ENCODE measurements at regions not wholly inside any gene's neighbourhood (a gene's known extent, or its start where the extent isn't known, plus 50 kb on each side); places are given as distances from the start of the nearest gene placed in this dataset.
A peak's percentile ranks its signal among the peaks of the same experiment; 100 is the strongest.

DNA sequence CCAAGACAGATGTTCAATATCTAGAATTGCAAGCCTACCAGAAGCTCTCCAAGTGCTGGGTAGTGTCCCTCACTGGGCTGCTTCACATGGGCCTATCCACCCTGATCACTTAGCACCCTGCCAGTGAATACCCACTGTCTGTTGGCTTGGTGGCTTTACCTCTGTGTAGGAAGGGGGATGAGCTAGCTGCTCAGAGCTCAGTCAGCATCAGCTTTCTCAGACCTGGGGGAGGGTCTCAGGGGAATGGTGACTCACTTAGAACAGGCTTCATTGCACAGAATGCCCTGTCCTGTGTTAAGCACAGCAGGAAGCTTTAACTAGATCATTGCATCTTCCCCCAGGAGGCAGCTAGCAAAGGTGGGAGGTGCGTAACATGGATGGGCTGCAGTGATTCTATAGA is 209.8 kb downstream of the PDCD6IP start:
- DNase-seq (no peak), ATAC-seq (no peak)
- Histone ChIP-seq H3K27me3 (ENCODE audit: control insufficient read depth in 2 of 2, insufficient read depth in 2 of 2, low read length in 2 of 2) (no peaks in the 10 kb centered on the region), H3K9me3 (ENCODE audit: control insufficient read depth in 2 of 3, low read length in 3 of 3) (no peaks in the 10 kb centered on the region), H3K4me1 (ENCODE audit: control insufficient read depth in 2 of 2, insufficient read depth in 2 of 2, low read length in 2 of 2) (no peaks in the 10 kb centered on the region), H3K36me3 (ENCODE audit: control insufficient read depth in 2 of 3, insufficient read depth in 3 of 3, low read length in 3 of 3) (no peaks in the 10 kb centered on the region), H3K27ac (ENCODE audit: low read depth, low read length) (no peak overlapping the region), H3K4me3 (ENCODE audit: low read length) (no peak overlapping the region)
- H3K27me3 Mint-ChIP-seq = peaks cover 0 to 5% (median 0%) of the 10 kb centered on the region in 5 donors
- no peaks in the 10 kb centered on the region for H3K36me3 Mint-ChIP-seq
- intact Hi-C loops (cut with micrococcal nuclease) = no loop called here
- H3K9me3 Mint-ChIP-seq = peaks cover 0 to 2% (median 0%) of the 10 kb centered on the region in 11 donors
- ChIA-PET CTCF (no interaction called here), POLR2A (no interaction called here)
- H3K4me1 Mint-ChIP-seq = peaks cover 0 to 7% (median 0%) of the 10 kb centered on the region in 7 donors
- no peak overlapping the region for H3K4me3 Mint-ChIP-seq
- peak overlapping the region in 1 of 9 donors; percentile 21 for H3K27ac Mint-ChIP-seq

DNA sequence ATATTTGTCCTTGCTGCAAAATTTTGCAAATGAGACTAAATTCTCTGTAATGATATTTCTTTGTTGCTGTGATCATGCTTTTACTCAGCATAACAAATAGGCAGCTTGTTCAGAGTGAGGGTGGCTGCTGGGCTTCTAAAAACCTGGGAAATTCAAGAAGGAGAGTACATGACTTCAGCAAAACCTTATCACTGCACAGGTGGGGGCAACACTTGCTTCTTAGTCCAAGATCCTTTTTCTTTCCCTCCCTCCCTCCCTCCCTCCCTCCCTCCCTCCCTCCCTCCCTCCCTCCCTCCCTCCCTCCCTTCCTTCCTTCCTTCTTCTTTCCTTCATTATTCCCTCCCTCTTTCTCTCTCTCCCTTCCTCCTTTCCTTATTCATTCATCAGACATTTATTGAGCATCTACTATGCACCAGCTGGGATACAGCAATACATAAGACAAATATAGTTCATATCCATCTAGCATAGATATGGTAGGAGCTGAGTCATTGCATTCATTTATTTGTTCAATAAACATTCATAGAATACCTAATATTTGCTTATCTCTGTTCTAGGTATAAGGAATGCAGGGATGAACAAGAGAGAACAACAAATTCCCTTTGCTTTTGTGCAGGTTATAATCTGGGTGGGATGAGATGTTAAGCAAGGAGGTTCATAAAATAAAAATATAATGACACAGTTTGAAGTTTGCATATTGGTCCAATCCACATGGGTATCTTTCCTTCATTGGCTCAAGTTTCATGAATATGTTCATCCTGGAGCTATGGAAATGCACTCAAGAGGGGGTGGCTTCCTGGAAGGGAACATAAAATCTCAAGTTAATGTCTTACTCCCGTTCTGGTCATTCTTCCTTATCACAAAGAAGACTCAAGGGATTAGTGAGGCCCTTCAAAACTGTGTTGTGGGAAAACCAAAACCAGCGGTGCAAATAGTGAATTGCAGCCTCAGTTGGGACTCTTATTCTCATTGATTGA is 210.7 kb downstream of the PDCD6IP start:
- H3K36me3 Mint-ChIP-seq = no peaks in the 10 kb centered on the region
- Histone ChIP-seq H3K27ac (ENCODE audit: low read depth, low read length) (no peak overlapping the region), H3K36me3 (ENCODE audit: control insufficient read depth in 2 of 3, insufficient read depth in 3 of 3, low read length in 3 of 3) (no peaks in the 10 kb centered on the region), H3K27me3 (ENCODE audit: control insufficient read depth in 2 of 2, insufficient read depth in 2 of 2, low read length in 2 of 2) (no peaks in the 10 kb centered on the region), H3K4me1 (ENCODE audit: control insufficient read depth in 2 of 2, insufficient read depth in 2 of 2, low read length in 2 of 2) (no peaks in the 10 kb centered on the region), H3K9me3 (ENCODE audit: control insufficient read depth in 2 of 3, low read length in 3 of 3) (no peaks in the 10 kb centered on the region), H3K4me3 (ENCODE audit: low read length) (no peak overlapping the region)
- POLR2A ChIA-PET = no interaction called here
- peaks cover 0 to 3% (median 0%) of the 10 kb centered on the region in 11 donors for H3K9me3 Mint-ChIP-seq
- DNase-seq (no peak), ATAC-seq (no peak)
- H3K4me3 Mint-ChIP-seq = no peak overlapping the region
- H3K27ac Mint-ChIP-seq = no peak overlapping the region
- intact Hi-C loops (cut with micrococcal nuclease) = no loop called here
- peaks cover 0 to 7% (median 0%) of the 10 kb centered on the region in 7 donors for H3K4me1 Mint-ChIP-seq
- CTCF ChIA-PET = no interaction called here
- peaks cover 0 to 5% (median 0%) of the 10 kb centered on the region in 5 donors for H3K27me3 Mint-ChIP-seq

- H3K4me1 Mint-ChIP-seq = peaks cover 0 to 21% (median 17%) of the 10 kb centered on the region in 7 donors
- Histone ChIP-seq H3K4me1 (ENCODE audit: control insufficient read depth in 2 of 2, insufficient read depth in 2 of 2, low read length in 2 of 2) (peaks cover 7 to 8% of the 10 kb centered on the region in 2 donors), H3K4me3 (ENCODE audit: low read length) (no peak overlapping the region), H3K27me3 (ENCODE audit: control insufficient read depth in 2 of 2, insufficient read depth in 2 of 2, low read length in 2 of 2) (no peaks in the 10 kb centered on the region), H3K36me3 (ENCODE audit: control insufficient read depth in 2 of 3, insufficient read depth in 3 of 3, low read length in 3 of 3) (no peaks in the 10 kb centered on the region), H3K27ac (ENCODE audit: low read depth, low read length) (no peak overlapping the region), H3K9me3 (ENCODE audit: control insufficient read depth in 2 of 3, low read length in 3 of 3) (no peaks in the 10 kb centered on the region)
- POLR2A ChIA-PET = no interaction called here
- H3K4me3 Mint-ChIP-seq = no peak overlapping the region
- peaks cover 0 to 3% (median 0%) of the 10 kb centered on the region in 11 donors for H3K9me3 Mint-ChIP-seq
- intact Hi-C loops (cut with micrococcal nuclease) = no loop called here
- no peaks in the 10 kb centered on the region for H3K36me3 Mint-ChIP-seq
- DNase-seq (no peak), ATAC-seq (no peak)
- H3K27ac Mint-ChIP-seq = no peak overlapping the region
- CTCF ChIA-PET = no interaction called here
- no peaks in the 10 kb centered on the region for H3K27me3 Mint-ChIP-seq
These were observed 213.0 kb downstream of the PDCD6IP start for GRCh38 chr3:34011171-34012101.

DNA sequence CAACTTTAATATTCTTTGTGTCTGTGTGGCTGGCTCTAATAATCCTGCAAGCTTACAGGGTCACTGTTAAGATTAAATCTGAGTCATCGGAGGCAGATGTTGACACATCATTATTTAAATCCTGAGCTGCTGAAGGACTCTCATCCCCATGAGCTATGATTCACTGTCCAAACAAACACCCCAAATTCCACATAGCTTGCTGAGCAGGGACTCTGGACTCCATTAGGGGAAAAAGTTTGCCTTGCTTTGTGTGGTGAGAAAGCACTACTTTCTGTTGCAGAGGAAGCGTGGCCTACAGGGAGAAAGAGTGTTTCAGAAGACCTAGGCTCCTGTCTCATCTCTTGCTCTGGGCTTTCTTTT is 213.7 kb downstream of the PDCD6IP start:
- H3K9me3 ChIP-seq (ENCODE audit: control insufficient read depth in 2 of 3, low read length in 3 of 3) = no peaks in the 10 kb centered on the region
- no peaks in the 10 kb centered on the region for H3K27me3 ChIP-seq (ENCODE audit: control insufficient read depth in 2 of 2, insufficient read depth in 2 of 2, low read length in 2 of 2)
- ChIA-PET POLR2A (no interaction called here), CTCF (no interaction called here)
- no peaks in the 10 kb centered on the region for H3K36me3 ChIP-seq (ENCODE audit: control insufficient read depth in 2 of 3, insufficient read depth in 3 of 3, low read length in 3 of 3)
- H3K27ac Mint-ChIP-seq = no peak overlapping the region
- no peak overlapping the region for H3K4me3 Mint-ChIP-seq
- no peaks in the 10 kb centered on the region for H3K27me3 Mint-ChIP-seq
- H3K4me1 ChIP-seq (ENCODE audit: control insufficient read depth in 2 of 2, insufficient read depth in 2 of 2, low read length in 2 of 2) = peaks cover 13 to 15% of the 10 kb centered on the region in 2 donors
- no peak overlapping the region for H3K4me3 ChIP-seq (ENCODE audit: low read length)
- no peak overlapping the region for H3K27ac ChIP-seq (ENCODE audit: low read depth, low read length)
- intact Hi-C loops (cut with micrococcal nuclease) = no loop called here
- ATAC-seq (no peak), DNase-seq (no peak)
- peaks cover 3 to 27% (median 24%) of the 10 kb centered on the region in 7 donors for H3K4me1 Mint-ChIP-seq
- H3K36me3 Mint-ChIP-seq = no peaks in the 10 kb centered on the region
- peaks cover 0 to 3% (median 0%) of the 10 kb centered on the region in 11 donors for H3K9me3 Mint-ChIP-seq

DNA sequence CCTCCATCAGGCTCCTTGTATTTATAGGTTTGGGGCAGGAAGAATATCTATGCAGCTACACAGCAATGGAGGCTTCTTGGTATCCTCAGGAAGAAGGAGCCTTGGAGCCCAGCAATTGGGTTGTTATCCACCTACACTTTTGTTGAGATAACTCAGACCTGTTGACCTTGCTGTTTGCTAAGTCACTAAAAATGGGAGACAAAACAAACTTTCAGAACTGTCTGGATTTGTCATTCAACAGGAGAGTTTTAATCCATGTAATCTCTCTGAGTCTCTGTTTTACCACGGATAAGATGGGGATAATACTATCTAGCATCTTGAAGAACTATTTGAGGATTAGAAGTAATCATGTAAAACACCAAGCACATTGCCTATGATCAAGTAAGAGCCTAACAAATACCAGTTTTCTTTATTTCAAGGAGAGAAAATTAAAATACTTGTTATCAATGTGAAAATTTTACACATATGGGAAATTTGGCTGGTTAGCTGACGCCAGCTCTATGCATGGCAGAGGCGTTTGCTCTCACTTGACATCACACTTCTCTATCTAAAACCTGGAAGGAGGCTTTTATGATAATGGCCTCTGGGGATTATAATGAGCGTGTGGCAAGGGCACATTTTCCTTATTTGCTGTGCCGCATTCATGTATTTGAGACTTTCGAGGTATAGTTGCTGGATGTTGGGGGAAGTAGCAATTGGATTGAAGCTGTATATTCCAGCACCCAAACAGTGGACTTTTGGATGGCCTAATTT is 215.6 kb downstream of the PDCD6IP start:
- Histone ChIP-seq H3K27me3 (ENCODE audit: control insufficient read depth in 2 of 2, insufficient read depth in 2 of 2, low read length in 2 of 2) (no peaks in the 10 kb centered on the region), H3K9me3 (ENCODE audit: control insufficient read depth in 2 of 3, low read length in 3 of 3) (no peaks in the 10 kb centered on the region), H3K4me3 (ENCODE audit: low read length) (no peak overlapping the region), H3K27ac (ENCODE audit: low read depth, low read length) (no peak overlapping the region), H3K4me1 (ENCODE audit: control insufficient read depth in 2 of 2, insufficient read depth in 2 of 2, low read length in 2 of 2) (peaks cover 18 to 22% of the 10 kb centered on the region in 2 donors), H3K36me3 (ENCODE audit: control insufficient read depth in 2 of 3, insufficient read depth in 3 of 3, low read length in 3 of 3) (no peaks in the 10 kb centered on the region)
- Mint-ChIP-seq H3K27ac (peak overlapping the region in 1 of 9 donors; percentile 47), H3K36me3 (no peaks in the 10 kb centered on the region), H3K4me1 (peaks cover 16 to 47% (median 41%) of the 10 kb centered on the region in 7 donors), H3K9me3 (peaks cover 0 to 3% (median 0%) of the 10 kb centered on the region in 11 donors), H3K4me3 (no peak overlapping the region), H3K27me3 (no peaks in the 10 kb centered on the region)
- DNase-seq (no peak), ATAC-seq (no peak)
- intact Hi-C loops (cut with micrococcal nuclease) = no loop called here
- ChIA-PET CTCF (no interaction called here), POLR2A (no interaction called here)

All from naive thymus-derived CD4-positive, alpha-beta T cell (primary cell).